LNCaP clone FGC (cell line): ENCODE measurements at regions not wholly inside any gene's neighbourhood (a gene's known extent, or its start where the extent isn't known, plus 50 kb on each side); places are given as distances from the start of the nearest gene placed in this dataset.

Source experiments
- DNase-seq: peaks from one replicate; pipeline ENCODE4 v3.0.0-alpha.2; 2011; ENCODE audit warnings: low read depth
- H3K4me3 ChIP-seq: 2 replicates; pipeline ENCODE4 v1.5.1; 2011; ENCODE audit warnings: mild to moderate bottlenecking, low read depth, low read length, control low read depth
- TF ChIP-seq, protein P1 (sequence below): IDR thresholded peaks from 2 replicates; pipeline ENCODE4 v1.5.1; 2012; ENCODE audit warnings: mild to moderate bottlenecking; ENCODE audit not compliant: control insufficient read depth, insufficient read depth; ENCODE audit errors: extremely low read depth

GRCh38 chr10:33066558-33067236, 108.7 kb upstream of the ITGB1 start:
- DNase-seq: no peak
- no peak overlapping the region for H3K4me3 ChIP-seq
- TF ChIP-seq, protein P1, sequence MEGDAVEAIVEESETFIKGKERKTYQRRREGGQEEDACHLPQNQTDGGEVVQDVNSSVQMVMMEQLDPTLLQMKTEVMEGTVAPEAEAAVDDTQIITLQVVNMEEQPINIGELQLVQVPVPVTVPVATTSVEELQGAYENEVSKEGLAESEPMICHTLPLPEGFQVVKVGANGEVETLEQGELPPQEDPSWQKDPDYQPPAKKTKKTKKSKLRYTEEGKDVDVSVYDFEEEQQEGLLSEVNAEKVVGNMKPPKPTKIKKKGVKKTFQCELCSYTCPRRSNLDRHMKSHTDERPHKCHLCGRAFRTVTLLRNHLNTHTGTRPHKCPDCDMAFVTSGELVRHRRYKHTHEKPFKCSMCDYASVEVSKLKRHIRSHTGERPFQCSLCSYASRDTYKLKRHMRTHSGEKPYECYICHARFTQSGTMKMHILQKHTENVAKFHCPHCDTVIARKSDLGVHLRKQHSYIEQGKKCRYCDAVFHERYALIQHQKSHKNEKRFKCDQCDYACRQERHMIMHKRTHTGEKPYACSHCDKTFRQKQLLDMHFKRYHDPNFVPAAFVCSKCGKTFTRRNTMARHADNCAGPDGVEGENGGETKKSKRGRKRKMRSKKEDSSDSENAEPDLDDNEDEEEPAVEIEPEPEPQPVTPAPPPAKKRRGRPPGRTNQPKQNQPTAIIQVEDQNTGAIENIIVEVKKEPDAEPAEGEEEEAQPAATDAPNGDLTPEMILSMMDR: 0 out of 2 replicates have a peak, but pooled peaks have one; percentile 12

DNA sequence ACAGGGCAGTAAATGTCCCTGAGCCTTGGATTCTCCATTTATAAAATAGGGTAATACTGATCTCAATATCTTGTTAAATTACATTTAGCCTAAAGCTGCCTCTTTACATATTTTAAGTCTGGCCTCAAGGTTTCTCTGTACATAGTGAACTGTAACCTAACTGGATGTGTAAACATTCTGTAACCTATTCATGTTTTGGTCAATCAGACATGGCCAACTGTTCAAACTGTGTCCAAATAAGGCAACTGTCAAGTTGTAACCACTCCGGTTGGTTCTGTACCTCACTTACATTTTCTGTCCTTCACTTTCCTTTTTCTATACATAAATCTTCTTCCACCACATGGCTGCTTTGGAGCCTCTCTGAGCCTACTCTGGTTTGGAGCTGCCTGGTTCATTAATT, 107.1 kb upstream of the ITGB1 start:
- H3K4me3 ChIP-seq: no peak overlapping the region
- peak; percentile 14 for DNase-seq
- TF ChIP-seq, protein P1: no peak

GRCh38 chr10:33064706-33065105, 106.7 kb upstream of the ITGB1 start:
- H3K4me3 ChIP-seq: no peak overlapping the region
- no peak for DNase-seq
- TF ChIP-seq, protein P1: no peak

GRCh38 chr10:33057620-33058019, 99.6 kb upstream of the ITGB1 start:
- no peak overlapping the region for H3K4me3 ChIP-seq
- DNase-seq: no peak
- TF ChIP-seq, protein P1: no peak

- TF ChIP-seq, protein P1: no peak
- DNase-seq: no peak
- no peak overlapping the region for H3K4me3 ChIP-seq
Observed at GRCh38 chr10:33056828-33057596, 99.0 kb upstream of the ITGB1 start.

DNA sequence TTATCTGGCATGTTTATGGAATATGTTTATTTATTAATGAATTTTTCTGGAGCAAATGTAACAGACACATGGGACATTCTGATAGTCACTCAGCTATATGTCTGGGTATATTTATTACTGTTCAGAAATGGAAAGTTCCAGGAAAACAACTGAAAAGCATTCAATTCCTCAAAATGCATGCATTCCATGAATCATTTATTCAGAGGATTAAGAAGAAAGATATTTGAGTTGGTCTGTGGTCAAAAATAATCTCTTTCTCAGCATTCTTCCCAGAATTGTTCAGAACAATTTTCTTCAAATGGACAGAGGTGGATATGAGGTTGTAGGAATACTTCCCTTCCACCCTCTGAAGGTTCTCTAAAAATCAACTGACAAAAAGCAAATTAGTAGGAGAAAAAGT, 97.6 kb upstream of the ITGB1 start:
- H3K4me3 ChIP-seq: no peak overlapping the region
- TF ChIP-seq, protein P1: no peak
- DNase-seq: no peak
